GM12873 (cell line): ENCODE measurements at regions not wholly inside any gene's neighbourhood (a gene's known extent, or its start where the extent isn't known, plus 50 kb on each side); places are given as distances from the start of the nearest gene placed in this dataset.

Experiments used
- CTCF ChIP-seq: IDR thresholded peaks from 2 replicates; pipeline ENCODE4 v1.5.1; 2012; ENCODE audit warnings: low read depth, mild to moderate bottlenecking, moderate library complexity, low read length, control low read depth; ENCODE audit not compliant: insufficient read depth; ENCODE audit errors: missing control alignments

- TF ChIP-seq CTCF, result no peak
Measured at GRCh38 chr2:142285480-142285879, 154.7 kb upstream of the LRP1B start.

- TF ChIP-seq CTCF, result no peak
Measured at GRCh38 chr2:142280831-142281230, 150.0 kb upstream of the LRP1B start.

- no peak for TF ChIP-seq CTCF
Measured at GRCh38 chr2:142270990-142271389, 140.2 kb upstream of the LRP1B start.

GRCh38 chr2:142270291-142270690 lies 139.5 kb upstream of the LRP1B start:
- TF ChIP-seq CTCF, result no peak

GRCh38 chr2:142259356-142259755 lies 128.5 kb upstream of the LRP1B start:
- TF ChIP-seq CTCF, result no peak

GRCh38 chr2:142254031-142254430 lies 123.2 kb upstream of the LRP1B start:
- no peak for TF ChIP-seq CTCF

- TF ChIP-seq CTCF, result no peak
Measured at GRCh38 chr2:142241016-142241415, 110.2 kb upstream of the LRP1B start.
